Common myeloid progenitor, CD34-positive (primary cell): ENCODE measurements at regions not wholly inside any gene's neighbourhood (a gene's known extent, or its start where the extent isn't known, plus 50 kb on each side); places are given as distances from the start of the nearest gene placed in this dataset.

Source experiments
- CTCF ChIA-PET: fragments of 350-600 bp; sonication (Branson Sonifier 250); formaldehyde crosslinking; loops from one replicate; lab custom pipeline; 2021; ENCODE audit warnings: antibody characterized with exemption; lab: Charles Lee
- POLR2A ChIA-PET: fragments of 350-600 bp; sonication (Branson Sonifier 250); formaldehyde crosslinking; loops from one replicate; lab custom pipeline; 2021; ENCODE audit warnings: antibody characterized with exemption; lab: Charles Lee
- DNase-seq, 3 donors: peaks; one replicate each; pipeline versions ENCODE4 v3.0.0 to v3.0.0-alpha.2; 2013
- H3K27ac ChIP-seq, 2 experiments: 1 replicate in 1 of 2; 2 replicates in 1 of 2; pipeline ENCODE4 v1.7.0; 2013; ENCODE audit warnings: inconsistent platforms in 2 of 2, low read length in 2 of 2, mild to moderate bottlenecking in 2 of 2, low read depth in 1 of 2, moderate library complexity in 1 of 2; ENCODE audit not compliant: severe bottlenecking in 2 of 2, insufficient read depth in 1 of 2, poor library complexity in 1 of 2
- H3K27me3 ChIP-seq, 5 experiments: replicated peaks in 2 of 5; 1 replicate in 3 of 5; 2 replicates in 2 of 5; pipeline versions ENCODE4 v1.6.1 to v1.7.0; 2013; ENCODE audit warnings: low read length in 4 of 5, mild to moderate bottlenecking in 2 of 5, moderate library complexity in 2 of 5, inconsistent platforms in 1 of 5; ENCODE audit not compliant: insufficient read depth in 5 of 5, control insufficient read depth in 4 of 5
- H3K36me3 ChIP-seq, 4 experiments: 1 replicate in 2 of 4; 2 replicates in 2 of 4; pipeline versions ENCODE4 v1.6.1 to v1.7.0; 2013; ENCODE audit warnings: low read length in 3 of 4, control low read depth in 1 of 4, mild to moderate bottlenecking in 1 of 4; ENCODE audit not compliant: control insufficient read depth in 4 of 4, insufficient read depth in 4 of 4
- H3K4me1 ChIP-seq, 4 experiments: 1 replicate in 3 of 4; 2 replicates in 1 of 4; pipeline versions ENCODE4 v1.6.1 to v1.7.1; 2013; ENCODE audit warnings: low read length in 3 of 4, mild to moderate bottlenecking in 3 of 4, control low read depth in 1 of 4, inconsistent platforms in 1 of 4, moderate library complexity in 1 of 4; ENCODE audit not compliant: control insufficient read depth in 4 of 4, insufficient read depth in 4 of 4; ENCODE audit errors: control extremely low read depth in 1 of 4
- H3K4me3 ChIP-seq, 7 experiments: 1 replicate in 4 of 7; 2 replicates in 3 of 7; pipeline versions ENCODE4 v1.5.1 to v1.7.0; 2013; ENCODE audit warnings: mild to moderate bottlenecking in 7 of 7, low read length in 6 of 7, moderate library complexity in 6 of 7, inconsistent platforms in 2 of 7, low read depth in 2 of 7, control low read depth in 1 of 7; ENCODE audit not compliant: insufficient read depth in 4 of 7, control insufficient read depth in 1 of 7; ENCODE audit errors: extremely low read depth in 1 of 7
- H3K9me3 ChIP-seq, 5 experiments: 1 replicate in 4 of 5; 2 replicates in 1 of 5; pipeline versions ENCODE4 v1.6.1 to v1.7.1; 2013; ENCODE audit warnings: low read length in 4 of 5, mild to moderate bottlenecking in 2 of 5, inconsistent platforms in 1 of 5, low read depth in 1 of 5, moderate library complexity in 1 of 5; ENCODE audit not compliant: control insufficient read depth in 4 of 5, insufficient read depth in 2 of 5; ENCODE audit errors: control extremely low read depth in 1 of 5
- WGBS: methylation state at CpG from one replicate; pipeline ENCODE4 v1.1.5; 2013; ENCODE audit not compliant: insufficient coverage; 5-methylcytosine and 5-hydroxymethylcytosine counted together

GRCh38 chr4:19047279-19047880 lies 1025.8 kb upstream of the LCORL start:
- Histone ChIP-seq H3K36me3 (no peaks in the 10 kb centered on the region), H3K4me1 (peaks cover 0 to 2% (median 0%) of the 10 kb centered on the region in 4 experiments), H3K27me3 (peaks cover 0 to 2% (median 0%) of the 10 kb centered on the region in 5 experiments), H3K27ac (no peak overlapping the region), H3K9me3 (no peaks in the 10 kb centered on the region), H3K4me3 (no peak overlapping the region)
- CTCF ChIA-PET: no interaction called here
- DNase-seq: no peak
- POLR2A ChIA-PET: no interaction called here
- no CpG with 5 or more reads among the region's 2 CpGs for WGBS

GRCh38 chr4:19039816-19040215 lies 1018.3 kb upstream of the LCORL start:
- 89% methylated on average over 3 of the region's 3 CpGs for WGBS
- Histone ChIP-seq H3K4me1 (no peaks in the 10 kb centered on the region), H3K4me3 (no peak overlapping the region), H3K36me3 (no peaks in the 10 kb centered on the region), H3K9me3 (no peaks in the 10 kb centered on the region), H3K27ac (no peak overlapping the region), H3K27me3 (no peaks in the 10 kb centered on the region)
- CTCF ChIA-PET: no interaction called here
- no peak for DNase-seq
- POLR2A ChIA-PET: no interaction called here

- ChIA-PET POLR2A (no interaction called here), CTCF (no interaction called here)
- no peaks in the 10 kb centered on the region for H3K36me3 ChIP-seq
- no peaks in the 10 kb centered on the region for H3K9me3 ChIP-seq
- no peak overlapping the region for H3K4me3 ChIP-seq
- no peaks in the 10 kb centered on the region for H3K27me3 ChIP-seq
- DNase-seq: no peak
- H3K27ac ChIP-seq: no peak overlapping the region
- H3K4me1 ChIP-seq: no peaks in the 10 kb centered on the region
These were observed 1016.7 kb upstream of the LCORL start for GRCh38 chr4:19038231-19038630.

- no peaks in the 10 kb centered on the region for H3K27me3 ChIP-seq
- H3K36me3 ChIP-seq: no peaks in the 10 kb centered on the region
- ChIA-PET CTCF (no interaction called here), POLR2A (no interaction called here)
- H3K4me3 ChIP-seq: no peak overlapping the region
- WGBS: no CpG with 5 or more reads among the region's 2 CpGs
- H3K27ac ChIP-seq: no peak overlapping the region
- H3K4me1 ChIP-seq: no peaks in the 10 kb centered on the region
- H3K9me3 ChIP-seq: no peaks in the 10 kb centered on the region
- no peak for DNase-seq
These were observed 1012.5 kb upstream of the LCORL start for GRCh38 chr4:19033816-19034733.

GRCh38 chr4:19030536-19030935 lies 1009.0 kb upstream of the LCORL start:
- Histone ChIP-seq H3K27me3 (no peaks in the 10 kb centered on the region), H3K4me3 (no peak overlapping the region), H3K27ac (no peak overlapping the region), H3K36me3 (no peaks in the 10 kb centered on the region), H3K9me3 (no peaks in the 10 kb centered on the region), H3K4me1 (no peaks in the 10 kb centered on the region)
- POLR2A ChIA-PET: no interaction called here
- CTCF ChIA-PET: no interaction called here
- DNase-seq: no peak

GRCh38 chr4:19030048-19030447 lies 1008.5 kb upstream of the LCORL start:
- Histone ChIP-seq H3K27me3 (no peaks in the 10 kb centered on the region), H3K36me3 (no peaks in the 10 kb centered on the region), H3K9me3 (no peaks in the 10 kb centered on the region), H3K4me3 (no peak overlapping the region), H3K27ac (no peak overlapping the region), H3K4me1 (no peaks in the 10 kb centered on the region)
- 93% methylated on average over 2 of the region's 2 CpGs for WGBS
- CTCF ChIA-PET: no interaction called here
- DNase-seq: no peak
- POLR2A ChIA-PET: no interaction called here

- Histone ChIP-seq H3K27me3 (no peaks in the 10 kb centered on the region), H3K36me3 (no peaks in the 10 kb centered on the region), H3K4me1 (no peaks in the 10 kb centered on the region), H3K4me3 (no peak overlapping the region), H3K9me3 (no peaks in the 10 kb centered on the region), H3K27ac (no peak overlapping the region)
- ChIA-PET POLR2A (no interaction called here), CTCF (no interaction called here)
- no peak for DNase-seq
- 83% methylated on average over 1 of the region's 1 CpG for WGBS
These were observed 1004.7 kb upstream of the LCORL start for GRCh38 chr4:19026281-19026680.
